ENCODE measurements at regions not wholly inside any gene's neighbourhood (a gene's known extent, or its start where the extent isn't known, plus 50 kb on each side); places are given as distances from the start of the nearest gene placed in this dataset.
"Not testable (repeated sequence)": the region's sequence is repeated elsewhere in the genome, so short reads cannot be mapped to it uniquely, and the experiment has no call there.

DNA sequence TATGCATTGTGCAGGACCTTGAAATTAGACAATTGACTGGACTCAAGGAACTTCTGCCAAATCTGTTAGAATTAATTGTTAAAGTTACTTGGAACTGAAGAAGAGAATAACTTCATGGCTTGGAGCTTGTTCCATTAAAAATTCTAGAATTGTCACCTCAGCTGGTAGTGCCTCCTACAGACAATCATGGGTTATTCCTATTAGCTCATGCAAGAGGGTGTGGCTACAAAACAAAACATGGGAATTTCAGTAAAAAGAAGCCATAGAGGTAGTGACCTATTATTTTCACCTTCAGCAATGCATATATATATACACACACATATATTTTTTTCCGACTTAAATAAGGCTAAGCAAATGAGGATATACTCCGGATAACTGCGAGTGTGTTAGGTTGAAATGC lies 181.9 kb upstream of the DTNA start:
- no peak for DNase-seq (ENCODE audit: low read depth)

DNA sequence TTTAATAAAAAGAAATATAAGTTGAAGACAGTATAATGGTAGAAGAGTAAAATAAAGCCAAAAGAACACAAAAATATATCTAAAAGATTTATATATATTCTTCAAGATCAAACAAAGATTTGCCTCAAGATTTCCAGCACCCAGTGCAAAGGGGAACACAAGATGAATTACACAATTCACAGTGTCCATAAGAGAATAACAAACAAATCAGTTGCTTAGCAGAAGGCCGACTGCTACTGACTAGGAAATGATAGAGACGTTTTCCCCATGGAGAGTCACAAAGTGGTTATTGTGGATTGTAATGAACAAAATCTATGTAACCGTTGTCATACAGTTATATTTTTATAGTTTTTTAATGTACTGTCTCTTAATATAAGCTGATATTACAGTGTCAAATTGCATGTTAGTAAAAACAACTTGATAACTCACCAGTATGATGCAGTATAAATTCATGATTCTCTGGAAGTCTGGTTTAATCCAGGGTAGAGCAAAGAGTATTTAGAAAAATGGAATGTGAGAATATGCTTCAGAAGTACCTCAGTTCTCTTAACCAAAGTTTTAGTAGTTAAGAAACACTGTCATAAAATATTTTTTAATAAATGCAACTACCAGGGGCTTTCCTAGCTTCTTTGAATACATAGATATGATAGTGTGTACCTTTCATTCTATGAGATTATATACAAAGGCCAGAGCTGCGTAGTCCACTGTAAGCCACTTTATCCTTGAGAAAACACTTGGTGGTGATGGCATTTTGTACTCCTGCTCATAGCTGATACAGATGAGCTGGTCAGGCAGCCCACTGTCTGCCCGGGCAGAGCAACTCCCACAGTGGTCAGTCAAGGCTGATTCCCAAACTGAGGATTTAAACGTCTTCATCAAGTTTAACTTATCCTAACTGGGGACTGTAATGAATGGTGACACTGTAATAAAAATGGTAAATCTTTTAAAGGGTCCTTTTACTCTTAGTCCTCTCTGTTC lies 180.5 kb upstream of the DTNA start:
- no peak for DNase-seq (ENCODE audit: low read depth)

DNA sequence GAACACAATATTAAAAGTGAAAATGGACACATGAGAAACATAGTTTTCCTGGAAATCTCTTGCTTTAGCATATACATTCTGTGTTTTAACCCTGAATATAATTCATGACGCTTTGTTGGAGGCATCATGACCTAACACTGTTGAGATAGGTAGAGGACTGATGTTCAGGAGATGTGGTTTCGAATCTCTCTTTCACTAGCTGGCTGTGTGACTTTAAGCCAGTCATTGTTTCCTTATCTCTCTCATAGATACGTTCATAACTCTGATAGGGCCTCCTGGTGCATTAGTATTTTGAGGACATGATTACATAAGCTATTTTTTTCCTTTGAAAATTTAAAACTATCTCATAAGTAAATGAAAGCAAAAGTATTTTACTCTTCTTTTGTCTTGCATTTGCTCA lies 179.0 kb upstream of the DTNA start:
- DNase-seq (ENCODE audit: low read depth): no peak

DNA sequence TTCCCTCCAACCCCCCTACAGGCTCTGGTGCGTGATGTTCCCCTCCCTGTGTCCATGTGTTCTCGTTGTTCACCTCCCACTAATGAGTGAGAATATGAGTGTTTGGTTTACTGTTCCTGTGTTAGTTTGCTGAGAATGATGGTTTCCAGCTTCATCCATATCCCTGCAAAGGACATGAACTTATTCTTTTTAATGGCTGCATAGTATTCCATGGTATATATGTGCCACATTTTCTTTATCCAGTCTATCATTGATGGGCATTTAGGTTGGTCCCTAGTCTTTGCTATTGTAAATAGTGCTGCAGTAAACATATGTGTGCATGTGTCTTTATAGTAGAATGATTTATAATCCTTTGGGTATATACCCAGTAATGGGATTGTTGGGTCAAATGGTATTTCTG lies 175.5 kb upstream of the DTNA start:
- DNase-seq (ENCODE audit: low read depth): not testable (repeated sequence)

DNA sequence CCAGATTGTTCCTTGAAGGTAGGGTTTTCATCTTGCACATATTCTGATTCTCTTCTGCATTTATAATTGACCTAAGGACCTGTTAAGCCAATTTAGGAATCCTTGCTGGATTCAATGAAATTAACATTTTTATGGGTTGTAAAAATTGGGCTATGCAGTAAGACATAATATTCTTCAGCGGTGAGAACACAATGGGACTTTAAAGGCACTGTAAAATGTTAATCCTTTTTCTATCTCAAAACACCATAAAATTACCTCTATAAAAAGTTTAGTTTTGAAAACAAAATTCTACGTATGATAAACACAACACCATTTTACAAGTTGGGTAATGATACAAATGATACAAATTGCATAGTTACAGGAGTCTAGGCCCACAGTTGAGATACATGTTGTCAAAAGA lies 169.2 kb upstream of the DTNA start:
- DNase-seq (ENCODE audit: low read depth): no peak

DNA sequence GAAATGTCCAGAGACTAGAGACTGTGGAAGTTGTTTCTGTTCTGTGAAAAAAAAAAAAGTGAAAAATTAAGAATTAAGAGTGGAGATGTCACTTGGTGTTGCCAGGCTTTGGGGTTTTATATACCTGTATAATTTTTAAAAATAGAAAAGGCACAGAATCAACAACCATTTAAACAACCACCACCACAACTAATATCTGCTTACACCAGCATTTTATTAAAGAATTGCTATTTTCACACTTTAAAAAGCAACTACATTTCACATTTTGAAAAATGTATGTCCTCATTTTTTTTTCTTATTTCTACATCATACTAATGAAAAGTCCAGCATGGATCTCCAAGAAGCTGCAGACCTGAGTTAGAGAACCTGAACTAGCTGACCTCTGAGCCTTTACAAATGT lies 167.5 kb upstream of the DTNA start:
- no peak for DNase-seq (ENCODE audit: low read depth)

DNA sequence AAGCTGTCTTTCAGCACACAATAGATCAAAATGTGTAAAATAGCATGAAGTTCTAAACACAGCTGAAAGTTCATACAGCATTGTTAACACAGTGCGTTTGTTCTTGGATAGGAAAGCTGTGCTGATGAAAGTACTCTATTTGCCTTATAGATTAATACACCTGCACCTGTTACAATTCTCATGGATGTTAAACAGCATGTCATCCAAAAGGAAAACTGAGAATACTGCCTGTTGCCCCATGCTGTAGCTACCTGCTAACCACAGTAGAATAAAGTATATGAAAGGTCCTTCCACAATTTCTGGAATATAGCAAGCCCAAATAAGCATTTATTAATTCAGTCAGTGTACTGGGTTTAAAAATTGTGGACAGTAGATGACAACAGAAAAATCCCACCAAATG lies 166.7 kb upstream of the DTNA start:
- no peak for DNase-seq (ENCODE audit: low read depth)

DNA sequence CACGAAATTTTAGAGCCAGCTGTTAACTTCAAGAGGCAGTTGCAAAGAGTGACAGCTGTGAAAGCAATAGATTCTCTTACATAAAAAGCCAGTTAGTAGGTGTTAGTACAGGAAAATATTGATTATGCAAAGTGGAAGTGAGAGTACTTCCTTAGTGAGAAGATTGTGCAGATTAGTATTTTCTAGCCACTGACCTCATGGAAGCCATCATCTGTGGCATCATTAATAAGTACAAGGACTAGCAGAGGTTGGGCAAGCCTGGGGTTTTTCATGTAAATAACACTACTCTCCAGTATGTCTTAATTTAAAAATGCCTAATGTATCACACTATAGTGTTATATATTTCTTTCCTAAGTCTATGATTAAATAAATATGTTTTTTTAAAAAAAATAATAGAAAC lies 166.2 kb upstream of the DTNA start:
- DNase-seq (ENCODE audit: low read depth): no peak

DNA sequence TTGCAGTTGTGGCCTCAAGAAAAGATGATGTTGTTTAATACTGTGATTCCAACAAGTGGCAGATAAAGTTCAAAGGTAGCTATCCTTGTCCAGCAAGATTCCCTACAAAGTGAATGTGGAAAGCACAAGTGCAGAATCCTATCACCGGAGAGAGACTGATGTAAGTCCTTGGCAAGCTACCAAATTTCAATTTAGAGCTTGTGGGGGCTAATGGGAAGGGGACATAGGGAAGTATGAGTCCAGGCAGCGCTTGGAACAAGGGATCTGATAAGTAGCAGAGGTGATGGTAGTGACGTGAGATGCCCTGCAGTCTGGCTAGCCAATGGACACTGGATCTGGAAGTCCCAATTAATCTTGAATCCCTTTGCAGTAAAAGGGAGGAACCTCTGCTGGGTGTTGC lies 165.2 kb upstream of the DTNA start:
- no peak for DNase-seq (ENCODE audit: low read depth)

DNA sequence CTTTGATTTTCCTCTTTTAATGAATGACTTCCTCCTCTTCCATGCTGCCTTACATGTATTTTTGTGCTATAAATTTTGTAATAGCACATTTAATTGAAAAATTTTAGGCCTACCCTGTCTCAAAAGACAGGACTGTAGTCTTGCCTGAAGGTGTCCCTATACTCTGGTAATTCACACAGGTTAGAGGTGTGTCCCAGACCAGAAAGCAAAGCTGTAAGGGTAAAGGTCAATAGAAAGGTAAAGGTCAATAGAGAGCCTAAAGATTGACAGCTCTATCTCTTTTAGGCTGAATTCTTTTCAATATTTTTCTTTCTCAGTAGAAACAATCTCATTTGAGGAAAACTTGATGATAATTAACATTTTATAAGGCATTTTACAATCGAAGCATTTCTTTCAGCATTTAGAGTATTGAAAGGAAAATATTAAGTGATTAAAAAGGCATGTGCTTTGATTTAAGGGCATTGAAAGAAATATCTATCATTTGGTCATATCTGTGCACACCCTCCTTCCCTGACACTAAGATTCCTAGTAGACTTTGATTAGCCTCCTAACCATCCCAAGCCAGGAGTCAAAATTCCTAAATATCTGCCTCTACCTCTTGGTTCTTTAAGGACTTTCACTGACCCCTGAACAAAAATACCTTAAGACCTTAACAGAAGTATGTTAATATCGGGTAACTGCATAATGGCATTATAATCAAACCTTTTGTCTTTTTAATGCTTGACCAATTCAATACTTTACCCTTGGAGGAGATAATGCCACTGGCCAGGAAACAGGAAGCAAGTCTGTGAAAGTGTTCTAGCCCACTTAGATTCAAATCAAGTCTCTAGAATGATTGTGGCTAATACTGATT lies 161.8 kb upstream of the DTNA start:
- DNase-seq (ENCODE audit: low read depth): no peak

DNA sequence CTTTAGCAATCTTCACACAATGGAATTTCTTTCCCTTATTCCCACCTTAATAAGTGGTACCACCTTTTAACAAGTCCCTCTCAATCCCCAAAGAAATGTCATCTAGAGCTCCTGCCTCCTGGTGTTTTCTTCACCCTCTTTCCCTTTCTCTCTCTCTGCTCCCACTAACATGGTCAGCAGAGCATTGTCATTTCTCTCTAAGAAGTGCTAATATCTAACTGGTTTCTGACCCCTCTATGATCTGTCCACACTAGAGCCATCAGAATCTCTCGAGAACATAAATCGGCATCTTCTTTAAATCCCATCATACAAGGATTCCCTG lies 161.2 kb upstream of the DTNA start:
- DNase-seq (ENCODE audit: low read depth): no peak

DNA sequence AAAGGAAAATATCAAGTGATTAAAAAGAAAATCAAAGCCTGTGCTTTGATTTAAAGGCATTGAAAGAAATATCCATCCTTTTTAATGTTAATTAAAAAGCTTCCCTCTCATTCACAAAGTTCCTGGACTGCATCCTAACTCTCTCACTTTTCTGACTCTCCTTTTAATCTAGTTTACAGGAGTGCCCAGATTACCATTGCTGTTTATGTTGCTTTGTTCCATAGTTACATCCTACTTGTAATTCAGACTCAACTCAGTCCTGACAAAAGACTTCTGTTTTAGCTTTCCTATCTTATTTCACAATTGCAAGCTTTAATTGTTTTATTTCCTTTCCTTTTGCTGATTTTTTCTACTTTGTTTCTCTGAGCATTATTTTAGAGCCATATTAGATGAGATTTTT lies 160.7 kb upstream of the DTNA start:
- DNase-seq (ENCODE audit: low read depth): no peak

DNA sequence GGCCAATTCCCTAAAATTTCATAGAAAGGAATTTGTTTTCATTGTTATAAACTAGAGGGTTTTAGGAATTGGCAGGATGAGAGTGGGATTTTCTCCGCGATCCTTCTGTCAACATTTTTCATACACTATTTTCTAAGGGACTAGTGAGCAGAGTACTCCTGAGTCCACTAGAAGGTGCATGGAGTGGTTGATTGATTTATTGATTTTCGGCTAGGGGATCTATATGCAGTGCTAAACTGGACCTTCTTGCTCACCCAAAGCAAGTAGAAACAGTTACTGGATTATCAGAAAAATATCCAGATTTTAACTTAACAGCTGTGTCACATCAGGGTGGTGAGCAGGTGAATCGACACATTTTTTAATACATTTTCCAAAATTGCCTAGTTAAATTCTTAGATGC lies 159.9 kb upstream of the DTNA start:
- no peak for DNase-seq (ENCODE audit: low read depth)

DNA sequence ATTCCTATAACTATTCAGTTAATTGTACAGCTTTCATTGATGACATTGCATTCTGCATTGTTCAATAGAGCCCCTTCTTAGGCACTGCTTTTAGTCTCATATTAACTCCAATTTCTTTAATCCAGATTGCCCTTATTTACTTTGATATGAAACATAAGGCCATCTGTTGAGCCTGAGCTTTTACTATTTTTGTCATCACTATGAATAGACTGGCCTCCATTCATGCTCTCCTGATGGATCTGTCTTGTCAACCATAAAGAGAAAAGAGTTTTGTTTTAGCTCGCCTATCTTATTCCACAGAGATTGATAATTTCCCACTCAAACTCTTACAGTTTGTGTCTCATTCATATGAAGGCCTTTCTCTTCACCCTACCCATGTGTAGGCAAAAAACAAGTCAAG lies 159.2 kb upstream of the DTNA start:
- no peak for DNase-seq (ENCODE audit: low read depth)

DNA sequence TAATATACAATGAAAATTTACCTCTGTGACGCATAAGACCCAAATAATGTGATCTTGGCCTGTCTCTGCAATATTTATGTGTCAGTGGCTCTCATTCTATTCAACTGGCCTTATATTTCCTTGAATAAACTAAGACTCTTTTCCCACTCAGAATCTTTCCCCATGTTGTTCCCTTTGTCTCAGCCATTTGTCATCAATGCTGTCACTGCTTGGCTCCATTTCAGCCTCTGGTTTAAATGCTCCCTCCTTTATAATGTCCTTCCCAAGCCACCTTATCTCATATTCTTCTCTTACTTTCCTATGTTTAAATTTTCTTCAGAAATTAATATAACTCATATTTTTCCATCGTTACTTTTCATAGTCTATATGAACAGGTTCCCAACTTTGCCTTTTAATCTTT lies 158.3 kb upstream of the DTNA start:
- no peak for DNase-seq (ENCODE audit: low read depth)

DNA sequence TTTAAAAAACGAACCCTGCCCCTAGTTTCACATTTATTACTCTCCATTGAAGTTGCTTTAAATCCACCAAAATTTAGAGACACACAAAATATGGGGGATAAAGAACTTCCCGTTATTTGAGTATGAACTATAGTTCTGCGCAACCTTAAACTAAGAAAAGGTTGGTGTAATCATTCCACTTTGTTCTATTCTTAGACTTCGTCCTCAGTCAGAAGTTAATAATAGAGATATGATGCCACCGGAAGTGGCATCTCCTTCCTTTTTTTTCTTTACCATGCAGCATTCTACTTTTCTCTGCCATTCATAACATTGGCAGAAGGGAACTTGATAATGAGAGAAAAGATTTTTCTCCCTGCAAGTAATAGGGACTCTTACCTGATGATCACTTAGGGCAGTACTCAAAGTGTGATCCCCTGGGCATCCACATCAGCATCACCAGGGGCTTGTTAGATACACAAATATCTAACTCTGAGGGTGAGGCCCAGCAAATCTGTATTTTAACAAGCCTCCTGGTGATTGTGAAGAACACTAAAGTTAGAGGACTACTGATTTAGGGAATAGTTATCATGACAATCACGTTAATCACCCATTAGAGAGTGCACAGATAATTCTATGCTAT lies 147.7 kb upstream of the DTNA start:
- DNase-seq (ENCODE audit: low read depth): no peak

DNA sequence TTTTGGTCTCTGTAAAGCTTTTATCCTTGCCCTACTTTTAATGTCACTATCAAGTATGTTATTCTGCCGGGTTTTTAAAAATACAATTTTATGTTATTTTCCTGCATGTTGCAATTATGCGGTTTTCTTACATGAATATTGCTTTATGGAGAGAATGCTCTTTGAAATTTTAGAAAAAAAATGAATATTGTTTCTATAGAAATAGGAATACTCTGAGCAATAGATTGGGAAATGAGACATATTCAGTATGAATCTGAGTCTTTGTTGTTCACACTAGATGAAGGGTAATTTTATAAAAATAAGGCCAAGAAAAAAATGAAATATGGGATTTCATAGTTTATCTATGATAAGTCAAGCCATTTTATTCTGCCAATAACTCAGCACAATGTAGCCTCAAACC lies 142.2 kb upstream of the DTNA start:
- DNase-seq (ENCODE audit: low read depth): no peak

DNA sequence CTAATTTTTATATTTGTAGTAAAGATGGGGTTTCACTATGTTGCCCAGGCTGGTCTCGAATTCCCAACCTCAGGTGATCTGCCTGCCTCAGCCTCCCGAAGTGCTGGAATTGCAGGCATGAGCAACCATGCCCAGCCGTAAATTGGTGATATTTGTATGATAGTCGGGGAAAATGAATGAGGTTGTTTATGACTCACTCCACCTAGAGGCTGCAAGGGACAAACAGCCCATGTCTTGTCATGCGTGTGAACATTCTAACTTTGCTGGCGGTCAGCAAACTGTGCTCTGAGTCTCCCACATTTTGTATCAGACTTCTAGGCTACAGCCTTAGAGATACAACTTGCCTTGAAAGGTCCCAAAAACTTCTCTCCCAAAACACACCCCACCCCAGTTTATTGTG lies 133.5 kb upstream of the DTNA start:
- DNase-seq (ENCODE audit: low read depth): no peak

DNA sequence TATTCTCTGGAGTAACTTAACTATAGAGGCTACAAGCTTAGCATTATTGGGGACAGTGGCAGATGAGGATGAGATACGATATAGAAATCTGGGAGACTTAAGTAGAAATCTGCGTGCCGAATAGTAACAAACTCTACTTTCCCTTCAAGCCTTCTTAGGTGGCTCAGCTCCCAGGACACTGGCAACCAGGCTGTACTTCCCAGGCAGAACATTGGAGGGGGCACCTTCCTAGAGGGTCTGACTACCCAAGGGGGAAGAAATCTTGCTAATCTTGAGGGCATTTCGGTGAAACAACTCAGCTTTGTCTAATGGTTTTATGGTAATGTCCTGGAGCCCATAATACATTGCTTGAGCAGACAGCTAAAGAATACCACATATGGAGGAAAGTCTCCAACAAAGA lies 126.2 kb upstream of the DTNA start:
- no peak for DNase-seq (ENCODE audit: low read depth)

DNA sequence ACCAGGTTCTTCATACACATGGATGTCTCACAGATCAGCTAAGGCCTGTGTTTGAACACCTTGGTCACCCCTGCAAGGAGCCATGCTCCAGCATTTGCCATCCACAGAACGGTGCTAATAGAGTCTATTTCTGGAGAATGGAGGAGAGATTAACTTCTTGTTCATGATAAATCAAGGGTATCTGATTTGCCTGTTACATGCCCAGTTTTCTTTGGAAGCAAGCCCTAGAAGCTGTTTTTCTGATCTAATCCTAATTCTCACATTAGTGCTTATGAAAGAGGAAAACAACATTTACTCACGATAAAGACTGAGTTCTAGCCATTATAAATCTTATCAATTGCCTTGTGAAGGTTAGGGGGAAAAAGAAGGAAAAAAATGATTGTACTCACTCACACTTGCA lies 119.6 kb upstream of the DTNA start:
- no peak for DNase-seq (ENCODE audit: low read depth)

DNA sequence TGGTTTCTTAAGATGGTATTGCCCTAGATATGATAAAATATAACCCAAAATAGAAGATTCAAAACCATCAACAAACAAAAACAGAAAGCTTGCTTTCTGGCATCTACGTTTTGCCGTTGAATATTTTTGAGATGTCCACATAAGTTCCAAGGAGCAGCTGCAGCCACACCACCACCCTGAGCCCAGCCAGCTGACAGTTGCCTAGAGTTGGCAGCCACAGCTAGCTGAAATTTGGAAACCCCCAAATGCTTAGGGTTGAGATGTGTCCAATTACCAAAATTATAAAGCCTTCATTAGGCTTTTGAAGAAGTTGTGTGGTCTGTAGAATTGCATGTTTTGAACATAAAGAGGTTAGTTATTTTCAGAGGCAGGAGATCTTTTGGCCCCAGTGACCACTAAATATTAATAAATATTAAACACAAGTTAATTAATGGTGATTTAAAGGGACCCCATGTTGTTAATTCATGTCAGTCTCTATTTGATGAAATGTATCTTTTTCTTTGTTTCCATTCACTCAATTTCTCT lies 118.1 kb upstream of the DTNA start:
- DNase-seq (ENCODE audit: low read depth): no peak

DNA sequence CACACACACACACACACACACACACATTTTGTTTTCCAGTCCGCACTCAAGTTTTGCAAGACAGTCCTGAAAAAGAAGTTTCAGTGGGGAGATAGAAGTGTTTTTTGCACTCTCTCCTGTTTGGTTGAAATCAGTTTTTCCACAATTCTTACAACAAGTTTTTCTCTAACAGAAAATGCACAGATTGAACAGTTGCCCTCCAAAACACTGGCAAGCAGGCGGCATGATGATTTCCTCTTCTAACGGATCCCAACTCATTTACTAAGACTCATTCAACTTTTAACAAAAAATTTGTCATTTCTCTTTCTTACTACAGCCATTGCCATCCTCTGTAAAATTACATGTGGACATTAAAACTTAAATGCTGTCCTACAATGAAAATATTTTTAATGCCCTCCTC lies 117.6 kb upstream of the DTNA start:
- DNase-seq (ENCODE audit: low read depth): no peak

DNA sequence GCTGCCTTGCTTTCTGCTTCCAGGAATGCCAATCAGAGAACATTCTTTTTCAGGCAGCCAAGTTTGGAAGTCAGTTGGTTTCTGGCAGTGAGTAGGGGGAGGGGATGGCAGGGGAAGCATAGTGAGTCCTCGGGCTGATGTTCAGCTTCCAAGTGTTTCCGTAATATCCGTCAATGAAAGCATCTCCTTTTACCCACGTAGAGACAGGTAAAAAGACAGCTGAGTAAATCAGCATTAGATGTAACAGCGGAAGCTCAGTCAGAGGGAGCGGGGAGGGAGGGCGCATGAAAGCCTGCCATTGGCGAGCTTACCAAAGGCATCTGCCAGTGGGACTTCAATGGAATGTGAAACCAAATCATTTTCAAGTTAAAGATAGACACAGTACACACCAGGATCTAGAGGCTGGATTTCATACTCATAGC lies 117.1 kb upstream of the DTNA start:
- peak; percentile 42 for DNase-seq (ENCODE audit: low read depth)
